ENCODE measurements at regions not wholly inside any gene's neighbourhood (a gene's known extent, or its start where the extent isn't known, plus 50 kb on each side); places are given as distances from the start of the nearest gene placed in this dataset.

- H2AFZ ChIP-seq (ENCODE audit: low read depth, low read length) = no peak overlapping the region
- no peaks in the 10 kb centered on the region for H3K9me3 ChIP-seq (ENCODE audit: low read length)
- no peak overlapping the region for H3K4me2 ChIP-seq (ENCODE audit: low read length)
- H3F3A ChIP-seq (ENCODE audit: insufficient read depth, low read length, poor library complexity, severe bottlenecking) = no peaks in the 10 kb centered on the region
- H3K4me3 ChIP-seq (ENCODE audit: low read length) = no peak overlapping the region
- H3K27ac ChIP-seq (ENCODE audit: low read length) = no peak overlapping the region
- no peaks in the 10 kb centered on the region for H3K9me2 ChIP-seq (ENCODE audit: insufficient read depth, low read length)
- H3K27me3 ChIP-seq (ENCODE audit: insufficient read depth, low read depth, low read length) = no peaks in the 10 kb centered on the region
- TF ChIP-seq REST (IDR thresholded peaks at IDR 0.05; ENCODE audit: borderline replicate concordance) = no peak
- no peak for TF ChIP-seq POLR2AphosphoS5 (IDR thresholded peaks at IDR 0.05)
- no peak for TF ChIP-seq TAF1 (IDR thresholded peaks at IDR 0.05; ENCODE audit: low read depth)
- no peak for TF ChIP-seq EP300 (conservative IDR thresholded peaks at IDR 0.05; ENCODE audit: poor library complexity, severe bottlenecking)
- TF ChIP-seq MXI1 (conservative IDR thresholded peaks at IDR 0.05; ENCODE audit: poor library complexity, severe bottlenecking) = no peak
- no peak for TF ChIP-seq CTCF (IDR thresholded peaks at IDR 0.05; ENCODE audit: poor library complexity, severe bottlenecking)
- TF ChIP-seq EZH2 (IDR thresholded peaks at IDR 0.05; ENCODE audit: borderline replicate concordance, insufficient read depth, low read length, poor library complexity, severe bottlenecking) = no peak
- no peak for TF ChIP-seq SMC3 (conservative IDR thresholded peaks at IDR 0.05; ENCODE audit: poor library complexity)
- no peak overlapping the region for H3K9ac ChIP-seq (ENCODE audit: low read length)
- no peaks in the 10 kb centered on the region for H3K79me2 ChIP-seq (replicated peaks; ENCODE audit: insufficient read depth, low read length)
- H4K20me1 ChIP-seq (ENCODE audit: insufficient read depth) = no peaks in the 10 kb centered on the region
- no peaks in the 10 kb centered on the region for H3K36me3 ChIP-seq (ENCODE audit: insufficient read depth, low read length)
Measured at GRCh38 chr18:34956663-34957062, 84.5 kb upstream of the MAPRE2 start.

- TF ChIP-seq EP300 (conservative IDR thresholded peaks at IDR 0.05; ENCODE audit: poor library complexity, severe bottlenecking) (no peak), TAF1 (IDR thresholded peaks at IDR 0.05; ENCODE audit: low read depth) (no peak), POLR2AphosphoS5 (IDR thresholded peaks at IDR 0.05) (no peak), EZH2 (IDR thresholded peaks at IDR 0.05; ENCODE audit: borderline replicate concordance, insufficient read depth, low read length, poor library complexity, severe bottlenecking) (no peak), REST (IDR thresholded peaks at IDR 0.05; ENCODE audit: borderline replicate concordance) (no peak), CTCF (IDR thresholded peaks at IDR 0.05; ENCODE audit: poor library complexity, severe bottlenecking) (no peak), RAD21 (conservative IDR thresholded peaks at IDR 0.05) (no peak), SMC3 (conservative IDR thresholded peaks at IDR 0.05; ENCODE audit: poor library complexity) (no peak), MXI1 (conservative IDR thresholded peaks at IDR 0.05; ENCODE audit: poor library complexity, severe bottlenecking) (no peak)
- H3K4me2 ChIP-seq (ENCODE audit: low read length) = no peak overlapping the region
- no peak overlapping the region for H2AFZ ChIP-seq (ENCODE audit: low read depth, low read length)
- no peaks in the 10 kb centered on the region for H4K20me1 ChIP-seq (ENCODE audit: insufficient read depth)
- H3K9ac ChIP-seq (ENCODE audit: low read length) = no peak overlapping the region
- no peaks in the 10 kb centered on the region for H3K9me2 ChIP-seq (ENCODE audit: insufficient read depth, low read length)
- no peaks in the 10 kb centered on the region for H3K36me3 ChIP-seq (ENCODE audit: insufficient read depth, low read length)
- no peaks in the 10 kb centered on the region for H3K79me2 ChIP-seq (replicated peaks; ENCODE audit: insufficient read depth, low read length)
- no peaks in the 10 kb centered on the region for H3K27me3 ChIP-seq (ENCODE audit: insufficient read depth, low read depth, low read length)
- no peaks in the 10 kb centered on the region for H3K9me3 ChIP-seq (ENCODE audit: low read length)
- no peak overlapping the region for H3K27ac ChIP-seq (ENCODE audit: low read length)
- H3K4me3 ChIP-seq (ENCODE audit: low read length) = no peak overlapping the region
- H3F3A ChIP-seq (ENCODE audit: insufficient read depth, low read length, poor library complexity, severe bottlenecking) = no peaks in the 10 kb centered on the region
Measured at GRCh38 chr18:34957119-34957863, 83.9 kb upstream of the MAPRE2 start.
